A549 (cell line): ENCODE measurements at regions not wholly inside any gene's neighbourhood (a gene's known extent, or its start where the extent isn't known, plus 50 kb on each side); places are given as distances from the start of the nearest gene placed in this dataset.

Experiments used
- CEBPB ChIP-seq, 2 experiments: fragments of >200 bp in 1 of 2; sonication (Bioruptor Twin) in 1 of 2; formaldehyde crosslinking in 1 of 2; IDR thresholded peaks; 2 replicates each; pipeline ENCODE4 v1.6.1; 2012 to 2016
- E2F6 ChIP-seq: IDR thresholded peaks from 2 replicates; pipeline ENCODE4 v1.6.1; 2012; ENCODE audit warnings: low read depth, borderline replicate concordance
- EP300 ChIP-seq, 2 experiments: fragments of >200 bp; sonication (Bioruptor Twin); formaldehyde crosslinking; IDR thresholded peaks; 2 replicates in 1 of 2; 3 replicates in 1 of 2; pipeline ENCODE4 v1.6.1; 2016 to 2017
- ESRRA ChIP-seq: fragments of 150-350 bp; IDR thresholded peaks from 2 replicates; pipeline ENCODE4 v1.6.1; 2014; ENCODE audit warnings: mild to moderate bottlenecking, low read length, borderline replicate concordance
- HDAC2 ChIP-seq: fragments of 200-600 bp; sonication (generic); IDR thresholded peaks from 2 replicates; pipeline ENCODE4 v1.6.1; 2016
- MAFK ChIP-seq: fragments of 450-650 bp; IDR thresholded peaks from 2 replicates; pipeline ENCODE4 v1.6.1; 2014; ENCODE audit not compliant: partially characterized antibody
- POLR2A ChIP-seq: IDR thresholded peaks from 2 replicates; pipeline ENCODE4 v1.6.1; 2012; ENCODE audit warnings: mild to moderate bottlenecking, low read length
- POLR2AphosphoS2 ChIP-seq: conservative IDR thresholded peaks from 2 replicates; pipeline ENCODE4 v1.6.1; 2012; ENCODE audit warnings: low read length, improper control_type of control experiment, inconsistent platforms
- RCOR1 ChIP-seq: fragments of 150-350 bp; IDR thresholded peaks from 2 replicates; pipeline ENCODE4 v1.6.1; 2014; ENCODE audit warnings: antibody characterized with exemption, low read length, low read depth
- TF ChIP-seq, protein P1 (sequence below): fragments of >200 bp; sonication (Bioruptor Twin); formaldehyde crosslinking; IDR thresholded peaks from 3 replicates; pipeline ENCODE4 v1.5.1; 2016

- TF ChIP-seq POLR2A (no peak), CEBPB (IDR thresholded peaks at IDR 0.05) (no peak), MAFK (no peak), ESRRA (no peak), HDAC2 (no peak), EP300 (IDR thresholded peaks at IDR 0.05) (no peak), POLR2AphosphoS2 (no peak), E2F6 (no peak), RCOR1 (no peak)
- TF ChIP-seq, protein P1, sequence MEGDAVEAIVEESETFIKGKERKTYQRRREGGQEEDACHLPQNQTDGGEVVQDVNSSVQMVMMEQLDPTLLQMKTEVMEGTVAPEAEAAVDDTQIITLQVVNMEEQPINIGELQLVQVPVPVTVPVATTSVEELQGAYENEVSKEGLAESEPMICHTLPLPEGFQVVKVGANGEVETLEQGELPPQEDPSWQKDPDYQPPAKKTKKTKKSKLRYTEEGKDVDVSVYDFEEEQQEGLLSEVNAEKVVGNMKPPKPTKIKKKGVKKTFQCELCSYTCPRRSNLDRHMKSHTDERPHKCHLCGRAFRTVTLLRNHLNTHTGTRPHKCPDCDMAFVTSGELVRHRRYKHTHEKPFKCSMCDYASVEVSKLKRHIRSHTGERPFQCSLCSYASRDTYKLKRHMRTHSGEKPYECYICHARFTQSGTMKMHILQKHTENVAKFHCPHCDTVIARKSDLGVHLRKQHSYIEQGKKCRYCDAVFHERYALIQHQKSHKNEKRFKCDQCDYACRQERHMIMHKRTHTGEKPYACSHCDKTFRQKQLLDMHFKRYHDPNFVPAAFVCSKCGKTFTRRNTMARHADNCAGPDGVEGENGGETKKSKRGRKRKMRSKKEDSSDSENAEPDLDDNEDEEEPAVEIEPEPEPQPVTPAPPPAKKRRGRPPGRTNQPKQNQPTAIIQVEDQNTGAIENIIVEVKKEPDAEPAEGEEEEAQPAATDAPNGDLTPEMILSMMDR = no peak
Measured at GRCh38 chr3:44023961-44024593, 217.6 kb upstream of the TOPAZ1 start.
